Neuron (in vitro differentiated cells): ENCODE measurements at regions not wholly inside any gene's neighbourhood (a gene's known extent, or its start where the extent isn't known, plus 50 kb on each side); places are given as distances from the start of the nearest gene placed in this dataset.

ENCODE experiments used
- H2AFZ ChIP-seq: one replicate; pipeline ENCODE4 v1.6.1; 2013; ENCODE audit warnings: low read depth, mild to moderate bottlenecking, inconsistent platforms, low read length, moderate library complexity
- H3K27me3 ChIP-seq: one replicate; pipeline ENCODE4 v1.6.1; 2013; ENCODE audit warnings: low read length; ENCODE audit not compliant: insufficient read depth
- H3K36me3 ChIP-seq: one replicate; pipeline ENCODE4 v1.6.1; 2013; ENCODE audit warnings: low read length; ENCODE audit not compliant: insufficient read depth
- H3K4me1 ChIP-seq: one replicate; pipeline ENCODE4 v1.6.1; 2013; ENCODE audit warnings: low read length; ENCODE audit not compliant: insufficient read depth
- H3K4me3 ChIP-seq: 2 replicates; pipeline ENCODE4 v1.5.1; 2013; ENCODE audit warnings: mild to moderate bottlenecking, low read length, moderate library complexity
- H3K9me3 ChIP-seq: one replicate; pipeline ENCODE4 v1.6.1; 2013; ENCODE audit warnings: low read length

DNA sequence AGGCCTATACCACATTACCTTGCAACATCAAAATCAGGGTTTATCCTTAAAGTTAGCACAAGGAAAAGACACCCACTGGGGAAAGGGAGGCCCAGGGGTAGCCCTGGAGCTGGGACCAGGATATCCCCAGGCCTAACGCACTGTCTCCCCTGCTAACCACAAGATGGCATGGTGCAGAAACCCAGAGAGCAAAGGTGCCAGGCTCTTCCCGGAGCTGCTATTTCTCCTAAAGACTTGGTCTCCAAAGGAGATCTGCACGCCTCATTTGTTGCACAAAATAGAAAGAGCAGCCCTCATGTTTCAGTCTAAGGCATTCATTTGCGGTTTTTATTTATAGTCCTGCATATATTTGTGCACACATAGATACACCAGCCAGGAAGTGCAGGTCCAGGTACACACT is 408.6 kb downstream of the SOX9 start:
- no peak overlapping the region for H2AFZ ChIP-seq
- no peaks in the 10 kb centered on the region for H3K9me3 ChIP-seq
- peaks cover 19% of the 10 kb centered on the region for H3K4me1 ChIP-seq
- H3K27me3 ChIP-seq: no peaks in the 10 kb centered on the region
- no peaks in the 10 kb centered on the region for H3K36me3 ChIP-seq
- H3K4me3 ChIP-seq: no peak overlapping the region

DNA sequence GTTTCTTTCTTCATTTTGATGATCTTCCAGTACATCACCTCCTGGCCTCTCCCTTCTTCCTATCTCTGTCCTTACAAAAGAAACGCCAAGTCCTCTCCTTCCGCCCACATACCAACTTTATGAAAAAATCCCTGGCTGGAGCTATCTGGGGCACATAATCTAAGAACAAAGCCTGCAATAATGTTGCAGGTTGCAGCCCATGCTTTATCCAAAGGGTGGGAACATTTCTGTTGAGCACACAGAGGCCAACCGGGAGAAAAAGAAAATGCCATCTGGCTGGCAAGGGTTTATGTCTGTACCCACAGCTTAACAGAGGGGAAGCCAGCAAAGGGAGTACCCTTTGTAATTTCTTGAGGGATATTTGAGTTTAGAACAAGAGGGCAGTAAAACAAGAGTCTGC is 409.6 kb downstream of the SOX9 start:
- H3K27me3 ChIP-seq: no peaks in the 10 kb centered on the region
- no peaks in the 10 kb centered on the region for H3K36me3 ChIP-seq
- H3K4me1 ChIP-seq: peaks cover 19% of the 10 kb centered on the region
- H2AFZ ChIP-seq: no peak overlapping the region
- no peak overlapping the region for H3K4me3 ChIP-seq
- no peaks in the 10 kb centered on the region for H3K9me3 ChIP-seq

DNA sequence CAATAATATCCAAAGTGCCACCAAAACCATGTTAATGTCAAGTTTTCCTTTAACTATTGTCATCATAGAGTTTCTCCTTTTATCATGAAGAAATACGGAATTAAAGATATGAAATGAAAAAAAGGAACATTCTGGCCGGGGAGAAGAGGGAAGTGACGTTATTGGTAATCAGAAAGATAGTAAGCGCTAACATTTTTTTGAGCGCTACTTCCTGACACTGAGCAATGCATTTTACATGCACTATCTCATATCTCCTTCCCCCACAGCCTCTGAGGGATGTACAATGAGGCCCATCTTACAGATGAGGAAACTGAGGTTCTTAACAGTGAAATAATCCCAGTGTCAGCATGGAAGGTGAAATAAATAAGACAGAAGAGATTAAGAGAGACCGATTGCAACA is 410.9 kb downstream of the SOX9 start:
- H3K4me3 ChIP-seq: no peak overlapping the region

DNA sequence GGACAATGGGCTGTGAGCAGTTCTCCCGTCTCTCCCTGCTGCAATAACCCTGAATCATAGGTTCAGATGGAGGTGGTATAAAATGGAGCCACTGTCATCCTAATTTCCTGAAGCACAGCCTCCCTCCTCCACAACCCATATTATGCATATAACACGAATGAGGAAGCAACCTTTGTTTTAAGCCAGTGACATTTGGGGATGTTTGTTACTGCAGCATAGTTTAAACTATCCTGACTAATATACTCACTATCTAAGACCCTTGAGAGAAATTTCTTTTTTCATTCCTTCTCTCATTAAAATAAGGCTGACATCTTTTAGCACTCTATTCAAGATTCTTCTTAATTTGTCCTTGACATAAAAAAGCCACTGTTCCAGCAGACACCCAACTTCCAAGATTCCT is 413.4 kb downstream of the SOX9 start:
- Histone ChIP-seq H3K27me3 (no peaks in the 10 kb centered on the region), H3K36me3 (no peaks in the 10 kb centered on the region), H3K4me3 (no peak overlapping the region), H3K9me3 (no peaks in the 10 kb centered on the region), H2AFZ (no peak overlapping the region), H3K4me1 (peaks cover 21% of the 10 kb centered on the region)

More for the DNA sequence above, 410.9 kb downstream of the SOX9 start:
- H2AFZ ChIP-seq: no peak overlapping the region
- H3K4me1 ChIP-seq: peaks cover 19% of the 10 kb centered on the region
- no peaks in the 10 kb centered on the region for H3K27me3 ChIP-seq
- no peaks in the 10 kb centered on the region for H3K36me3 ChIP-seq
- H3K9me3 ChIP-seq: no peaks in the 10 kb centered on the region

DNA sequence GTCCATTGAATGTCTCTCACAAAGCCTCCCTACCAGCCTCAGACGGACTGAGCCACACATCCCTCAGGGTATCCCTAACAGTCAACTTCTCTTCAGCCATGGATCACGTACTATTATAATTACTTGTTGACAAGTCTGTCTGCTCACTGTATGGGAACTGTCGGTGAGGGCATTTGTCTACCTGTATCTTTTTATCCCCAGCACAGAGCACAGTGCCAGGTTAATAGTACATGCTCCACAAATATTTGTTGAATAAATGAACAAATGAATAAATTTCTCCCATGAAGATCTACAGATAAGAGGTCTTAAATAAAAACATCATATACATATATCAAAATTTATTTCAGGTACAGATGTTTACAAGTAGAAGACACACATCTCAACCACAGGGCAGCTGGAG is 414.0 kb downstream of the SOX9 start:
- peaks cover 21% of the 10 kb centered on the region for H3K4me1 ChIP-seq
- no peak overlapping the region for H2AFZ ChIP-seq
- no peaks in the 10 kb centered on the region for H3K36me3 ChIP-seq
- no peaks in the 10 kb centered on the region for H3K9me3 ChIP-seq
- no peak overlapping the region for H3K4me3 ChIP-seq
- no peaks in the 10 kb centered on the region for H3K27me3 ChIP-seq

DNA sequence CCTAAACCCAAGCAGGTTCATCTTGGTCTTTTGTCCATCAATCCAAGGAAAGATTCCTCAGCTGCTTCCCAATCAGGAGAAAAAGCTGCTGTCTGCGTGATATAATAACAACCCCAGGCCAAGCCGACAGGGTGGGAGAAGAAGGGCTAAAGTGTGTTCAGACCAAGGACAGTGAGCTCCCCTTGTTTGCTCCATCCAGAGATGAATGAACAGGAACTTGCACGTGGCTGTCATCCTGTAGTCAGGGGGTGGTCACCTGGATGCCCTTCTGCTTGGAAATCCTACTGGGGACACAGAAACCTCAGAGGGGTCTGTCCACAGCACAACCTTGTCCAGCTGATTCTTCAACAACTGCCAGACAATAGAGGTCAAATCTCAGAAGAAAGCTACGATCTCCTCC is 414.5 kb downstream of the SOX9 start:
- Histone ChIP-seq H3K27me3 (no peaks in the 10 kb centered on the region), H3K9me3 (no peaks in the 10 kb centered on the region), H3K4me1 (peaks cover 19% of the 10 kb centered on the region), H3K36me3 (no peaks in the 10 kb centered on the region), H2AFZ (no peak overlapping the region), H3K4me3 (no peak overlapping the region)

DNA sequence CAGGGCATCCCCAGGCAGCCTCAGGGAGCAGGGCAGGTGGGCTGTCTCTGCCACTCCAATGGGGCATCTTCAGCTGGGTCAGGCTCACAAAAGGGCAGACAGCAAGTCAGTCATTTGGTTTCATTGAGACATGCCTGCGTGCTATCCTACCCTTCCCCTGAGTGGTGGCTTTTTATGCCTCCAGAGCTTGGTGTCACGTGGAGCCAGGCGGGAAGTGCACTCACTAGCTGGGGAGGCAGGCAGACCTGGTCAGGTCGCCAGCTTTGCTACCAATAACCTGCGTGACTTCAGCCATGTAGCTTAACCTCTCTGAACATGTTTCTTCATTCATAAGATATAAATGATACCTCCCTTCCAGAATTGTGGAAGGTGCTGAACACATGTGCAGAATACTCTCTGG is 415.0 kb downstream of the SOX9 start:
- Histone ChIP-seq H2AFZ (no peak overlapping the region), H3K4me3 (no peak overlapping the region), H3K9me3 (no peaks in the 10 kb centered on the region), H3K4me1 (peaks cover 16% of the 10 kb centered on the region), H3K36me3 (no peaks in the 10 kb centered on the region), H3K27me3 (no peaks in the 10 kb centered on the region)

DNA sequence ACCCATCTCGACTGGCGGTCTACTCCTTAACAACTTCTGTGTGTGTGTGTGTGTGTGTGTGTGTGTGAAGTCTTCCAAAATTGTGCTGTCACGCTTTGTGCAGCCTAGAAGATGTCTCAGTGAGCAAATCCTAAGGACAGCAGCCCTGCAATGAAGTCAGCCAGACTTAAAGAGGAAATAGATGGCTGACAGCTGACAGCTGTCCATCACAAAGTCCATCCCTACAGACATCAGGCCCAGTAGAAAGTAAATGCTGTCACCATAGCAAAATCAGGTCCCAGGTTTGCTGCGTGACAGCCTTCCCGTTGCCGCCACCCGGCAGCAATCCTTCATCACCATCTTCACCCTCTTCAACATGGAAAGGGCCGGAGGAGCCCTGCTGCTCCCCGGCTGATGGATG is 416.0 kb downstream of the SOX9 start:
- no peaks in the 10 kb centered on the region for H3K9me3 ChIP-seq
- H2AFZ ChIP-seq: no peak overlapping the region
- H3K4me3 ChIP-seq: no peak overlapping the region
- no peaks in the 10 kb centered on the region for H3K27me3 ChIP-seq
- no peaks in the 10 kb centered on the region for H3K36me3 ChIP-seq
- H3K4me1 ChIP-seq: peaks cover 16% of the 10 kb centered on the region

DNA sequence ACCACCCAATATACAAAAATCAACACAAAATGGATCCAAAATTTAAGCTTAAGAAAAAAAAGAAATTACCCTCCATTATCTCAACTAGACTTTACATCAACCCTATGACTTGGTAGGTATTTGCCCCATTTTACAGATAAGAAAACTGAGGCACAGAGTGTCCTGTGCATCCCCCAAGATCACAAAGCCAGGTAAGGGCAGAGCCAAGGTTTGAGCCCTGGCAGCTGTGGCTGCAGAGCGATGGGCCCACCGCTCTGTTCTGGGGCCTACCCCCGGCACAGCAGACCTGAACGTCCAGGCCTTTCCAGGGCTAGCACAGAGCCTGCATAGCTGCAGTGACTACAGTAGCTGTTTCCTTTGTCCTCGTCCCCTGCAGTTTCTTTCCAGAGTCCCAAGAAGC is 417.6 kb downstream of the SOX9 start:
- Histone ChIP-seq H3K4me3 (no peak overlapping the region), H3K9me3 (no peaks in the 10 kb centered on the region), H3K27me3 (no peaks in the 10 kb centered on the region), H3K36me3 (no peaks in the 10 kb centered on the region), H2AFZ (no peak overlapping the region), H3K4me1 (peaks cover 16% of the 10 kb centered on the region)

DNA sequence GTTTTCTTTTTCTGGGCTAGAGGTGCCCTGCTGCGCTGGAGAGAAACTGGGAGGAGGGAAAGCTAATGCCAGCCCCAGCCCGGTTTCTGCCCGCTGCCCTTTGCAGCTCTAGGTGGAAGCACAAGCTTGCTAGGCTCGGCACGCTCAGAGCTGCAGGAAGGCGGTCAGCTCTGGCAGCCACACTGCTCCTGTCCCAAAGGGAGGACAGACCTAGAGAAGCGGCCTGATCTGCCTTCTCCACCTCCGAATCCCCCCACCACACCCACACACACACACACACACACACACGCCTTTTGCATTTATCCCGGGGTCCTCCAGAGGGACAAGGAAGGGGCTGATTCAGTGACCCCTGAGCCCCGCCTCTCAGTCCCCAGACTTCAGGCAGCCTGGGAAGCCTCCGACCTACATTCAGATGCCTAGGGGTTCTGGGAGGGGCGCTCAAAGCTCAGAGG is 418.1 kb downstream of the SOX9 start:
- H3K4me3 ChIP-seq: no peak overlapping the region
- H3K27me3 ChIP-seq: no peaks in the 10 kb centered on the region
- H3K36me3 ChIP-seq: no peaks in the 10 kb centered on the region
- peaks cover 16% of the 10 kb centered on the region for H3K4me1 ChIP-seq
- no peak overlapping the region for H2AFZ ChIP-seq
- H3K9me3 ChIP-seq: no peaks in the 10 kb centered on the region

DNA sequence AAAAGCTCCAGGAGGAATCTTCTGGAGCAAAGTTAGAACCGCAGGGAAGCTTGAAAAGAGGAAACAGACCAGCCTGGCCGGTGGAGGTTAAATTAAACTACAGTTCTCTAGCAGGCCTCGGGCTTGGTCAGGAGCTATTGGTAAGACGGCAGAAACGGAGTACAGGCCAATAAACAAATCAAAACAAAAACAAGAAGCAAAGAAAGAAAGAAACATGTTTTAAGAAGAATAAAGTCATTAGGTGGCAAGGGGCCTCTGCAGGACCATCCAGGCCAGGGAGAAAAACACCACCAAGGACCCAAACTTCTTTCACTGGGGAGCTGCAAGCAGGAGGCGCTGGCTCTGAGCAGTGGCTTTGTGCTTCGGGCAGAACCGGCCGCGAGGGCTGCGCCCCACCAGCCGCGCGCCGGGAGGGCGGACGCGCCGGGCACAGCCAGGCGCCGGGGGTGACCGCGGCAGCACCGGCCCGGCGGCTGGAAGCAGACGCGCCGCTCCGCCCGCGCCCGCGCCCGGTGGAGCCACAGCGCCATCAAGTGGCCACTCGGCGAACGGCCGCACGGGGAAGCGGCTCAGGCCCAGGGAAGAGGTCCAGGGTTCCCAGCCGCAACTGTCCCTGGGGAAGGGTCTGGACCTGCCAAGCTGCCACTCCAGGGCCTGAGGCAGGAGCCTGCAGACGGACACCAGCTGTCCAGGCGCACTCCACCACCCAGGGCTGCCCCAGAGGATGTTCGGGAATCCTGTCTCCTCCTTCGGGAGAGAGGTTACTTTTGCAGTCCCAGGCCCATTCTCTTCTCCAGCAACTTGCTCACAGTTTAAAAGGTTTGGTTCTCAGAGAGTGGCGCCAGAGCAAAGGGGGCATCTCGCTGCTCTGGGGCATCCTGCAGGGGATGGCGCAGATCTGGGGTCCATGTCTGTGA is 419.4 kb downstream of the SOX9 start:
- Histone ChIP-seq H3K9me3 (no peaks in the 10 kb centered on the region), H2AFZ (peak overlapping the region; percentile 50), H3K4me3 (peak overlapping the region; percentile 39), H3K36me3 (no peaks in the 10 kb centered on the region), H3K4me1 (peaks cover 16% of the 10 kb centered on the region), H3K27me3 (no peaks in the 10 kb centered on the region)

DNA sequence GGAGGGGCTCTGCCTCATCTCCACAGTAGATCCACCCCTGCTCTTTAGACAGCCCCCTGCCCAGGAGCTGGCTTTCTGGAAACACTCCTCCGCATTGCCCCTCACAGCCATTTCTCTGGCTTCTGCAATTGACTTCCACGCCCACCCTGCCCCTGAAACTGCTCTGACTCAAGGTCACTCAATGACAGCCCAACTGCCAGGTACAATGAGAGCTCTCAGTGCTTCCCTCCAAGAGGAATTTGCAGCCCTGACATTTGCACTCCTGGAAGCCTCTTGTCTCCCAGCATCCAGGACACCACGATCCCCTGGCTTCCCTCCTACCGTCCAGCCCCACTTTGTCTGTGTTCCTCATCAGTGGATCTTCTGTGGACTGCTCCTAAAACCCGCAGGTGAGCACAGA is 421.5 kb downstream of the SOX9 start:
- Histone ChIP-seq H2AFZ (no peak overlapping the region), H3K27me3 (no peaks in the 10 kb centered on the region), H3K36me3 (no peaks in the 10 kb centered on the region), H3K4me1 (peaks cover 16% of the 10 kb centered on the region), H3K9me3 (no peaks in the 10 kb centered on the region), H3K4me3 (no peak overlapping the region)

DNA sequence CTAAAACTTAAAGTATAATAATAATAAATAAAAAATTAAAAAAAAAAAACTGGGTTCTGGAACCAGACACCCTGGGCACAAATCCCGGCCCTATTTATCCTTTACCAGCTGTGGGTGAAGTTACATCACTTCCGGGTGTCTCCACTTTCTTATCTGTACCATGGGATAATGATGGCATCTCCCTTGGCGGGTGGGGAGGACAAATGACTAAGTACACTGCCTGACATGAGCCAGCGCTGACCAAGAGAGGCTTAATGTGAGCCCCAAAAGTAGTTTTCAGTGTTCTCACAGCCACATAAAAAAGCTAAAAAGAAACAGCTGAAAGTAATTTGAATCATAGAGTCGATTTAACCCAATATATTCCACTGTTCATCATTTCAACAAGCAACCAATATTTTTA is 424.9 kb downstream of the SOX9 start:
- H2AFZ ChIP-seq: no peak overlapping the region
- no peaks in the 10 kb centered on the region for H3K36me3 ChIP-seq
- no peak overlapping the region for H3K4me3 ChIP-seq
- no peaks in the 10 kb centered on the region for H3K9me3 ChIP-seq
- no peaks in the 10 kb centered on the region for H3K27me3 ChIP-seq
- H3K4me1 ChIP-seq: no peaks in the 10 kb centered on the region
